NB4 (cell line): ENCODE measurements at regions not wholly inside any gene's neighbourhood (a gene's known extent, or its start where the extent isn't known, plus 50 kb on each side); places are given as distances from the start of the nearest gene placed in this dataset.

ENCODE experiments used
- CTCF ChIP-seq: IDR thresholded peaks from one replicate; pipeline ENCODE4 v1.5.1; 2012; ENCODE audit warnings: low read depth, low read length
- MAX ChIP-seq: IDR thresholded peaks from 2 replicates; pipeline ENCODE4 v1.6.1; 2011; ENCODE audit warnings: low read depth, low read length
- MYC ChIP-seq: IDR thresholded peaks from 2 replicates; pipeline ENCODE4 v1.6.1; 2011; ENCODE audit warnings: low read depth, low read length
- POLR2A ChIP-seq: IDR thresholded peaks from 2 replicates; pipeline ENCODE4 v1.6.1; 2011; ENCODE audit warnings: mild to moderate bottlenecking; ENCODE audit not compliant: insufficient read length; ENCODE audit errors: extremely low read depth

- TF ChIP-seq CTCF = no peak
- no peak for TF ChIP-seq MAX
- no peak for TF ChIP-seq POLR2A
- no peak for TF ChIP-seq MYC
These were observed 294.0 kb upstream of the ADGRL2 start for GRCh38 chr1:81506699-81507098.
